SK-N-SH (cell line): ENCODE measurements at regions not wholly inside any gene's neighbourhood (a gene's known extent, or its start where the extent isn't known, plus 50 kb on each side); places are given as distances from the start of the nearest gene placed in this dataset.

ENCODE experiments used
- EZH2phosphoT487 ChIP-seq: fragments of 200-600 bp; sonication (generic); IDR thresholded peaks from 2 replicates; pipeline ENCODE4 v1.6.1; 2017; ENCODE audit warnings: low read depth, mixed run types, mild to moderate bottlenecking, antibody characterized with exemption, moderate library complexity, borderline replicate concordance
- JUND ChIP-seq: IDR thresholded peaks from 2 replicates; pipeline ENCODE4 v1.4.0; 2012
- SMC3 ChIP-seq: IDR thresholded peaks from 2 replicates; pipeline ENCODE4 v1.6.1; 2012; ENCODE audit warnings: low read depth, low read length, improper control_type of control experiment
- small RNA-seq, 7 experiments: library from RNA; depleted of rRNA; stranded (forward); fragments of <200 nt; gene quantifications; one replicate each; pipeline ENCODE3, GENCODE V24; 2012

DNA sequence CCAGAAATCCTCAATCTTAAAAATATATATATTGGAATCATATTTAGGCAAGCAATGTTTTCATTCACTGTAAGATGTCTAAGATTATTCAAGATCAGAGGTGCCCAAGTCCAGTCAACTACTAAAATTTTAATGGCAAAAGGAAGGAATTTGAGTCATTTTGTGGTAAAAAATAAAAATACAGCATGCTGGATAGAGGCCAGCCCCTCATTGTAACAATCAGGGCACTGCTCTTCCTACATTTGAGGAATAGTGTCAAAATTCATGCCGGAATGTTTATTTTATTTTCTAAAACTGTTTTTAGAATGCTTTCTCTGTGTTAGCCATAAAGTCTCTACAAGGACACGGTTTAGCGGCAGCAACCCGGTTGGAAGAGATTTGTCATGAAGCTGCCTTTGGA lies 49.9 kb upstream of the SRD5A3 start (continued):
- TF ChIP-seq JUND, result no peak
- TF ChIP-seq EZH2phosphoT487, result no peak
- TF ChIP-seq SMC3, result no peak

Small RNAs in the stretch of these regions (small RNA-seq; reads per million reads assigned to genes)
- gene RN7SL822P (0 reads per million in 7 experiments), gene RNU6-746P (0 reads per million in 7 experiments)
